ENCODE measurements at regions not wholly inside any gene's neighbourhood (a gene's known extent, or its start where the extent isn't known, plus 50 kb on each side); places are given as distances from the start of the nearest gene placed in this dataset.

GRCh38 chr16:79436885-79437284, 163.7 kb downstream of the MAF start (continued):
- no peak for TF ChIP-seq GTF2F1 (IDR thresholded peaks at IDR 0.05; ENCODE audit: borderline replicate concordance, low read depth, low read length)
- no peak for TF ChIP-seq SIX5 (IDR thresholded peaks at IDR 0.05; ENCODE audit: low read depth, low read length)

Measured in H1 (cell line).